Endodermal cell (in vitro differentiated cells): ENCODE measurements at regions not wholly inside any gene's neighbourhood (a gene's known extent, or its start where the extent isn't known, plus 50 kb on each side); places are given as distances from the start of the nearest gene placed in this dataset.

Experiments used
- DNase-seq: peaks from one replicate; pipeline ENCODE4 v3.0.0-alpha.2; 2017
- H3K27ac ChIP-seq: 2 replicates; pipeline ENCODE4 v1.5.1; 2013; ENCODE audit warnings: mild to moderate bottlenecking, low read depth, low read length, moderate library complexity
- H3K27me3 ChIP-seq: 2 replicates; pipeline ENCODE4 v1.6.1; 2013; ENCODE audit warnings: mild to moderate bottlenecking, low read length, moderate library complexity; ENCODE audit not compliant: insufficient read depth, control insufficient read depth, poor library complexity, severe bottlenecking
- H3K36me3 ChIP-seq: 2 replicates; pipeline ENCODE4 v1.7.0; 2013; ENCODE audit warnings: mild to moderate bottlenecking, low read length, moderate library complexity; ENCODE audit not compliant: control insufficient read depth, insufficient read depth
- H3K4me1 ChIP-seq: one replicate; pipeline ENCODE4 v1.7.0; 2013; ENCODE audit warnings: low read length; ENCODE audit not compliant: control insufficient read depth, insufficient read depth
- H3K4me3 ChIP-seq: 2 replicates; pipeline ENCODE4 v1.5.1; 2013; ENCODE audit warnings: mild to moderate bottlenecking, low read length, moderate library complexity
- H3K9ac ChIP-seq: 2 replicates; pipeline ENCODE4 v1.6.1; 2013; ENCODE audit warnings: mild to moderate bottlenecking, low read length, moderate library complexity; ENCODE audit not compliant: poor library complexity, severe bottlenecking; ENCODE audit errors: extremely low read depth
- H3K9me3 ChIP-seq: 2 replicates; pipeline ENCODE4 v1.6.1; 2013; ENCODE audit warnings: mild to moderate bottlenecking, low read length, moderate library complexity; ENCODE audit not compliant: control insufficient read depth
- H3K27ac Mint-ChIP-seq: 2 replicates; pipeline ENCODE4 v1.8.0; 2020; ENCODE audit warnings: mixed read lengths
- H3K27me3 Mint-ChIP-seq: 2 replicates; pipeline ENCODE4 v1.8.0; 2021; ENCODE audit warnings: mild to moderate bottlenecking, mixed read lengths; ENCODE audit not compliant: insufficient read depth
- H3K36me3 Mint-ChIP-seq: 2 replicates; pipeline ENCODE4 v1.8.0; 2020; ENCODE audit warnings: low read depth, mixed read lengths
- H3K4me1 Mint-ChIP-seq: 2 replicates; pipeline ENCODE4 v1.8.0; 2020; ENCODE audit warnings: mixed read lengths
- H3K4me3 Mint-ChIP-seq: 2 replicates; pipeline ENCODE4 v1.8.0; 2020; ENCODE audit warnings: mild to moderate bottlenecking, moderate library complexity, mixed read lengths
- H3K9me3 Mint-ChIP-seq: 2 replicates; pipeline ENCODE4 v1.8.0; 2020; ENCODE audit warnings: mild to moderate bottlenecking, mixed read lengths
- CTCF ChIP-seq: fragments of 200-600 bp; sonication (generic); conservative IDR thresholded peaks from 2 replicates; pipeline ENCODE4 v1.5.0; 2021; ENCODE audit warnings: antibody characterized with exemption, mild to moderate bottlenecking
- WGBS, 2 experiments: methylation state at CpG; one replicate each; pipeline versions ENCODE4 v1.1.5 to v1.1.7; 2013; ENCODE audit warnings: missing lambda C conversion rate in 2 of 2, mixed read lengths in 1 of 2; ENCODE audit not compliant: insufficient coverage in 1 of 2, insufficient read length in 1 of 2; 5-methylcytosine and 5-hydroxymethylcytosine counted together

- Histone ChIP-seq H3K27ac (no peak overlapping the region), H3K36me3 (no peaks in the 10 kb centered on the region), H3K4me1 (no peaks in the 10 kb centered on the region), H3K9ac (no peak overlapping the region), H3K27me3 (no peaks in the 10 kb centered on the region), H3K9me3 (no peaks in the 10 kb centered on the region), H3K4me3 (no peak overlapping the region)
- 66 to 100% methylated on average over 1 to 2 of the region's 2 CpGs for WGBS, 2 experiments
- Mint-ChIP-seq H3K27ac (no peak overlapping the region), H3K9me3 (peaks cover 2% of the 10 kb centered on the region), H3K4me3 (no peak overlapping the region), H3K27me3 (no peaks in the 10 kb centered on the region), H3K4me1 (no peaks in the 10 kb centered on the region), H3K36me3 (no peaks in the 10 kb centered on the region)
- DNase-seq: no peak
- no peak for TF ChIP-seq CTCF
These were observed 780.8 kb upstream of the ARRDC3 start for GRCh38 chr5:92163906-92164305.

GRCh38 chr5:92147798-92148197, 764.7 kb upstream of the ARRDC3 start:
- no peaks in the 10 kb centered on the region for H3K36me3 Mint-ChIP-seq
- Histone ChIP-seq H3K9ac (no peak overlapping the region), H3K9me3 (no peaks in the 10 kb centered on the region), H3K36me3 (no peaks in the 10 kb centered on the region), H3K4me3 (no peak overlapping the region), H3K27ac (peak overlapping the region; percentile 96), H3K27me3 (no peaks in the 10 kb centered on the region), H3K4me1 (no peaks in the 10 kb centered on the region)
- TF ChIP-seq CTCF: no peak
- WGBS, 2 experiments: 86% methylated on average over 2 of the region's 2 CpGs; no CpG with 5 or more reads in 1 of the 2 experiments
- no peak overlapping the region for H3K27ac Mint-ChIP-seq
- H3K27me3 Mint-ChIP-seq: no peaks in the 10 kb centered on the region
- no peaks in the 10 kb centered on the region for H3K9me3 Mint-ChIP-seq
- H3K4me1 Mint-ChIP-seq: peaks cover 8% of the 10 kb centered on the region
- H3K4me3 Mint-ChIP-seq: no peak overlapping the region
- DNase-seq: no peak

- H3K4me1 ChIP-seq: no peaks in the 10 kb centered on the region
- no peaks in the 10 kb centered on the region for H3K27me3 ChIP-seq
- no peaks in the 10 kb centered on the region for H3K36me3 ChIP-seq
- Mint-ChIP-seq H3K36me3 (no peaks in the 10 kb centered on the region), H3K4me1 (peaks cover 8% of the 10 kb centered on the region), H3K27me3 (no peaks in the 10 kb centered on the region), H3K27ac (no peak overlapping the region), H3K4me3 (no peak overlapping the region), H3K9me3 (no peaks in the 10 kb centered on the region)
- DNase-seq: no peak
- H3K27ac ChIP-seq: peak overlapping the region; percentile 96
- no peaks in the 10 kb centered on the region for H3K9me3 ChIP-seq
- no peak overlapping the region for H3K9ac ChIP-seq
- H3K4me3 ChIP-seq: no peak overlapping the region
- TF ChIP-seq CTCF: no peak
- 90 to 96% methylated on average over 3 of the region's 3 CpGs for WGBS, 2 experiments
These were observed 764.1 kb upstream of the ARRDC3 start for GRCh38 chr5:92147266-92147665.
